OCI-LY3 (cell line): ENCODE measurements at regions not wholly inside any gene's neighbourhood (a gene's known extent, or its start where the extent isn't known, plus 50 kb on each side); places are given as distances from the start of the nearest gene placed in this dataset.

Experiments used
- CTCF ChIP-seq: fragments of 200-600, 300-600 bp; sonication (generic); IDR thresholded peaks from 2 replicates; pipeline ENCODE4 v1.5.1; 2014; ENCODE audit warnings: antibody characterized with exemption, low read length, low read depth
- EZH2phosphoT487 ChIP-seq: fragments of 200-600 bp; shearing (Covaris generic); IDR thresholded peaks from 2 replicates; pipeline ENCODE4 v1.6.1; 2018; ENCODE audit warnings: antibody characterized with exemption, mixed run types, low read depth

GRCh38 chr9:90085633-90086032, 480.8 kb downstream of the GADD45G start:
- TF ChIP-seq CTCF (no peak), EZH2phosphoT487 (no peak)
